Endothelial cell of umbilical vein (primary cell): ENCODE measurements at regions not wholly inside any gene's neighbourhood (a gene's known extent, or its start where the extent isn't known, plus 50 kb on each side); places are given as distances from the start of the nearest gene placed in this dataset.

Experiments used
- BruUV-seq: library from RNA; stranded (reverse); fragments of 400-500 nt; replicated peaks from 2 replicates; lab custom pipeline; 2021; lab: Mats Ljungman, UMichigan
- CTCF ChIA-PET: fragments of 300-600, 350-600 bp; sonication (Branson Sonifier 250); formaldehyde crosslinking; loops from one replicate; lab custom pipeline; 2021; ENCODE audit warnings: antibody characterized with exemption, inconsistent platforms; lab: Charles Lee
- POLR2A ChIA-PET: fragments of 300-600, 350-600 bp; sonication (Branson Sonifier 250); formaldehyde crosslinking; loops from one replicate; lab custom pipeline; 2021; ENCODE audit warnings: antibody characterized with exemption, inconsistent platforms; lab: Charles Lee
- DNase-seq: peaks from one replicate; pipeline ENCODE4 v3.0.0-alpha.2; 2011; ENCODE audit warnings: low read depth, low spot score
- FAIRE-seq: peaks from 2 replicates; lab custom pipeline; 2011; peaks lifted over from hg19 to GRCh38; lab: Jason Lieb, UNC
- H2AFZ ChIP-seq: 2 replicates; pipeline ENCODE4 v1.6.0; 2012; ENCODE audit warnings: low read depth, low read length, control low read depth, inconsistent platforms
- H3K27ac ChIP-seq: 2 replicates; pipeline ENCODE4 v1.5.1; 2011; ENCODE audit warnings: low read depth, mild to moderate bottlenecking, control low read depth, low read length, moderate library complexity; ENCODE audit not compliant: insufficient read depth
- H3K27me3 ChIP-seq, 2 experiments: 2 replicates each; pipeline versions ENCODE4 v1.6.0 to v1.6.1; 2011; ENCODE audit warnings: low read length in 2 of 2, mixed read lengths in 1 of 2; ENCODE audit not compliant: control insufficient read depth in 2 of 2, insufficient read depth in 2 of 2
- H3K36me3 ChIP-seq, 2 experiments: 2 replicates in 1 of 2; 3 replicates in 1 of 2; pipeline ENCODE4 v1.5.1; 2011; ENCODE audit warnings: low read length in 2 of 2, mild to moderate bottlenecking in 1 of 2, moderate library complexity in 1 of 2; ENCODE audit not compliant: control insufficient read depth in 2 of 2, insufficient read depth in 2 of 2; ENCODE audit errors: extremely low read depth in 1 of 2
- H3K4me1 ChIP-seq: 3 replicates; pipeline ENCODE4 v1.5.1; 2011; ENCODE audit warnings: mild to moderate bottlenecking, low read length; ENCODE audit not compliant: control insufficient read depth, insufficient read depth; ENCODE audit errors: extremely low read depth
- H3K4me2 ChIP-seq: 2 replicates; pipeline ENCODE4 v1.6.1; 2011; ENCODE audit warnings: low read length, control low read depth, mixed read lengths; ENCODE audit not compliant: insufficient read depth
- H3K4me3 ChIP-seq, 3 experiments: fragments of 200-600 bp in 1 of 3; sonication (generic), shearing (Covaris generic) in 1 of 3; replicated peaks in 1 of 3; 2 replicates each; pipeline ENCODE4 v1.5.1; 2011 to 2016; ENCODE audit warnings: control low read depth in 3 of 3, low read length in 3 of 3, mild to moderate bottlenecking in 2 of 3, inconsistent platforms in 1 of 3, low read depth in 1 of 3, moderate library complexity in 1 of 3; ENCODE audit not compliant: insufficient read depth in 1 of 3
- H3K79me2 ChIP-seq: 2 replicates; pipeline ENCODE4 v1.6.0; 2012; ENCODE audit warnings: low read length, inconsistent platforms; ENCODE audit not compliant: control insufficient read depth, insufficient read depth
- H3K9ac ChIP-seq: replicated peaks from 2 replicates; pipeline ENCODE3; 2011; ENCODE audit warnings: low read length, control low read depth; ENCODE audit not compliant: insufficient read depth; ENCODE audit errors: extremely low read depth
- H3K9me1 ChIP-seq: replicated peaks from 3 replicates; pipeline ENCODE4 v1.6.0; 2011; ENCODE audit warnings: mild to moderate bottlenecking, low read length; ENCODE audit not compliant: control insufficient read depth, insufficient read depth; ENCODE audit errors: extremely low read depth
- H3K9me3 ChIP-seq: replicated peaks from 2 replicates; pipeline ENCODE4 v1.5.1; 2012; ENCODE audit warnings: low read length, inconsistent platforms; ENCODE audit not compliant: control insufficient read depth, insufficient read depth
- H4K20me1 ChIP-seq: replicated peaks from 2 replicates; pipeline ENCODE3; 2011; ENCODE audit warnings: mild to moderate bottlenecking, low read length; ENCODE audit not compliant: control insufficient read depth, insufficient read depth; ENCODE audit errors: extremely low read depth
- CTCF ChIP-seq, 2 donors: IDR thresholded peaks; 1 replicate in 1 of 2; 2 replicates in 1 of 2; pipeline ENCODE4 v1.5.1; 2011; ENCODE audit warnings: low read length in 2 of 2, mild to moderate bottlenecking in 2 of 2, moderate library complexity in 2 of 2, control low read depth in 1 of 2, inconsistent platforms in 1 of 2, low read depth in 1 of 2; ENCODE audit not compliant: insufficient read depth in 1 of 2; ENCODE audit errors: extremely low read depth in 1 of 2
- EZH2 ChIP-seq: IDR thresholded peaks from 2 replicates; pipeline ENCODE4 v1.6.1; 2012; ENCODE audit warnings: borderline replicate concordance, low read depth, mild to moderate bottlenecking, moderate library complexity, low read length, inconsistent platforms; ENCODE audit not compliant: severe bottlenecking
- FOS ChIP-seq: IDR thresholded peaks from 2 replicates; pipeline ENCODE4 v1.6.1; 2011; ENCODE audit warnings: mild to moderate bottlenecking, low read length, moderate library complexity, borderline replicate concordance; ENCODE audit not compliant: insufficient read depth
- GATA2 ChIP-seq: IDR thresholded peaks from 2 replicates; pipeline ENCODE4 v1.7.0; 2011; ENCODE audit warnings: low read depth, mild to moderate bottlenecking, moderate library complexity, mixed read lengths, low read length; ENCODE audit not compliant: insufficient read length, insufficient read depth
- JUN ChIP-seq: IDR thresholded peaks from 2 replicates; pipeline ENCODE4 v1.6.1; 2011; ENCODE audit warnings: borderline replicate concordance, low read depth; ENCODE audit not compliant: insufficient read length, insufficient read depth
- MAX ChIP-seq: IDR thresholded peaks from 2 replicates; pipeline ENCODE4 v1.6.1; 2011; ENCODE audit not compliant: insufficient read depth, insufficient read length
- MYC ChIP-seq: IDR thresholded peaks from one replicate; pipeline ENCODE4 v1.6.1; 2011; ENCODE audit warnings: mild to moderate bottlenecking, low read depth, low read length
- POLR2A ChIP-seq: IDR thresholded peaks from 2 replicates; pipeline ENCODE4 v1.6.1; 2012; ENCODE audit warnings: low read depth, mild to moderate bottlenecking, control low read depth, low read length
- POLR2AphosphoS5 ChIP-seq: IDR thresholded peaks from 2 replicates; pipeline ENCODE4 v1.6.1; 2012; ENCODE audit warnings: low read depth, mild to moderate bottlenecking, control low read depth, low read length, moderate library complexity; ENCODE audit not compliant: insufficient read depth
- dilution Hi-C: fragments of 300-500 bp; cut with MboI; formaldehyde crosslinking; loops from one replicate; pipeline ENCODE4 v1.15.0; 2019; ENCODE audit warnings: low sequenced_read_pairs; ENCODE audit not compliant: extremely low pct_ligation_motif_present
- intact Hi-C: fragments of 100-400 bp; cut with micrococcal nuclease; formaldehyde crosslinking; loops from one replicate; pipeline ENCODE4 v1.10.0; 2022

GRCh38 chr11:70583781-70584218, 185.5 kb downstream of the CTTN start:
- H3K27ac ChIP-seq, result no peak overlapping the region
- no peaks in the 10 kb centered on the region for H4K20me1 ChIP-seq
- no peak overlapping the region for H3K4me3 ChIP-seq
- POLR2A ChIA-PET, result no interaction called here
- H3K27me3 ChIP-seq, result no peaks in the 10 kb centered on the region
- H3K79me2 ChIP-seq, result no peaks in the 10 kb centered on the region
- intact Hi-C loops, result no loop called here
- FAIRE-seq (no peak), DNase-seq (no peak)
- H3K9ac ChIP-seq, result no peak overlapping the region
- BruUV-seq, result no TSS peak
- no peaks in the 10 kb centered on the region for H3K4me1 ChIP-seq
- H3K9me1 ChIP-seq, result no peaks in the 10 kb centered on the region
- TF ChIP-seq JUN (no peak), FOS (no peak), MYC (no peak), EZH2 (no peak), CTCF (IDR thresholded peaks at IDR 0.05; ENCODE audit: extremely low read depth in 1 of 2, insufficient read depth in 1 of 2, low read depth in 1 of 2, low read length in 2 of 2) (no peak), GATA2 (no peak), POLR2AphosphoS5 (no peak), POLR2A (no peak), MAX (no peak)
- no peak overlapping the region for H2AFZ ChIP-seq
- H3K9me3 ChIP-seq, result no peaks in the 10 kb centered on the region
- dilution Hi-C loops, result no loop called here
- H3K4me2 ChIP-seq, result no peak overlapping the region
- CTCF ChIA-PET, result no interaction called here
- no peaks in the 10 kb centered on the region for H3K36me3 ChIP-seq
